ENCODE measurements at regions not wholly inside any gene's neighbourhood (a gene's known extent, or its start where the extent isn't known, plus 50 kb on each side); places are given as distances from the start of the nearest gene placed in this dataset.
"Not testable (repeated sequence)": the region's sequence is repeated elsewhere in the genome, so short reads cannot be mapped to it uniquely, and the experiment has no call there.

- no peak for FAIRE-seq
These were observed 504.7 kb downstream of the CCDC171 start for GRCh38 chr9:16057541-16057940.

GRCh38 chr9:16058131-16058549 lies 505.3 kb downstream of the CCDC171 start:
- no peak for FAIRE-seq

- no peak for FAIRE-seq
These were observed 507.7 kb downstream of the CCDC171 start for GRCh38 chr9:16060436-16061129.

DNA sequence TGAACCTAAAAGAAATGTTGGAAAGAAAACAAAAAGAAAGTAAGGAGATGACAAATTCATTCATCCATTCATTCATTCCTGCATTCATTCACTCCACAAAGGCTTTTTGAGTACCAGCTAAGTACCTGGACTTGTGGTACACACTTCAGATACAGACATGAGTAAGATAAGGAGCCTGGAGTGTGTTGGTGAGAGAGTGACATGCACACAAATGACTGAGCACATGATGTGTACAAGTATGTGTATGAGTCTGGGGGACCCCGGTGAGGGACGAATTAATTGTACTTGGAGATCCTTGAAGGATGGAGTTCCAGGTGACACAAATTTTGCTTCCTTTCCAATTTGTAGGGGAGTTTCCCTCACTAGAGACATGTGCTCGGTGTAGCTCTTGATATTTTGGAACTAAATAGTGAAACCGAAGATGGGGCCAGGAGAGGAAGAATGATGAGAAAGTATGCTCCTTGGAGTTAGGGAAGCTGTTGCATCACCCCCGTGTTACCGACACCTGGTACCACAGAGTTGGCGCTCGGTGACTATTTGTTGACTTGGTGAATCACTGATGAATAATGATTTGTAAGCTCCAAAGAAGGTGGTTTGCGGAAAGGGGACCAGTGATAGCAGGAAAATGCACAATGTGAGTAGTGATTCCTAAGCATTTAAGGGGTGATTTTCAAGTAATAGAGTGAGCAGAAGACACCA lies 509.8 kb downstream of the CCDC171 start:
- FAIRE-seq: no peak

GRCh38 chr9:16063241-16063591 lies 510.4 kb downstream of the CCDC171 start:
- FAIRE-seq: no peak

DNA sequence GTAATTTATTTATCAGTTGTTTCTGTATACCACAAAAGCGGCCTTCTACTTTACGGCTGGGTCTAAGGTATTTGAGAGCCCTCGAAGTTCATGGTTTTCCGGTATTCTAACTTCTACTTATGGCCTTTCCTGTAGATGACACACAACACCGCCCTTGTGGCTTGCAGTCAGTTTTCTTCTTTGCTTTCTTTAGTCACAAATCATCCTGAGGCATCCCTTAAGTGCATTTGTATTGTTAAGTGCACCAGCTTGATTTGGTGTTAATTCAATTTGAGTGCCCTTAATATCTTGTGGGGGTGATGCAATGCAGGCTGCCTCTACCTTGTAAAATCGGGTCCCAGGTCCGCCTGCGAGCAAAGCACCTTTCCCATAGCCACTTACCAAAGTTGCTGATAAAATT lies 511.9 kb downstream of the CCDC171 start:
- FAIRE-seq: no peak

- not testable (repeated sequence) for FAIRE-seq
These were observed 513.4 kb downstream of the CCDC171 start for GRCh38 chr9:16066201-16066600.

GRCh38 chr9:16068476-16068875 lies 515.6 kb downstream of the CCDC171 start:
- FAIRE-seq: no peak

- no peak for FAIRE-seq
These were observed 516.4 kb downstream of the CCDC171 start for GRCh38 chr9:16069249-16069648.

DNA sequence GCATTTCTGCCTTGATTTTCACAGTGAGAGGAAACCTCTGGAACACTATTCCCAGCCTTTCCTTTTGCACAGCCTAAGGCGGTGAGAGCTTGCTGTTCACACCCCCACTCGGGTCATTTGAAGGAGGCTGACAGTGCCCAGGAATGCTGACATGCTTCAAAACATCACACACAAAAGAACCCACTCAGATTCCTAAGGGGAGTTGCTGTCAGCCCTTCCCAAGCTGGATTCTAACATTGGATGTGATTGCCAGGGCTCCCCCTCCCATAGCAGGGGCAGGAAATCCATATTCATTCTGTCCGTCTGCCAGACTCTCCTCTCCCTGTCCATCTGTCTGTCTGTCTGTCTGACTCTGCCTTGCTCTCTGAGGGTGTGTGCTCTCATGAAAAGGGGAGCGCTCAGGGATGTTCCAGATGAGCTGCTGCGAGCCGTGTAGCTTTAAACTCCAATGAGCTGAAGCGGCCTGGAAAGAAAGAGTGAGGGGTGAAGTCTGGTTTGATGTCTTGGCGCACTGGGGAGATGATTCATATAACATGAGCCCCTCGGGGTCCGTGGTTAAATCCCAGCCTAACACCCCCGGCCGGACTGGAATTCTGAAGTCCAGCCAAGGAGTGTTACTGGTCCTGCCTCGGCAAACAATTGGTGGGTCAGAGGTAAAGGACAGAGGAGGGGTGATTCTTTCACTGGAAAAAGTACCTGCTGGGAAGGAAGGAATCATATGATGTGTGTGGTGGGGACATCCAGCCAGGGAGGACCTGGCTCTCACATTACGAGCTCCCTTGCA lies 517.0 kb downstream of the CCDC171 start:
- FAIRE-seq: no peak

DNA sequence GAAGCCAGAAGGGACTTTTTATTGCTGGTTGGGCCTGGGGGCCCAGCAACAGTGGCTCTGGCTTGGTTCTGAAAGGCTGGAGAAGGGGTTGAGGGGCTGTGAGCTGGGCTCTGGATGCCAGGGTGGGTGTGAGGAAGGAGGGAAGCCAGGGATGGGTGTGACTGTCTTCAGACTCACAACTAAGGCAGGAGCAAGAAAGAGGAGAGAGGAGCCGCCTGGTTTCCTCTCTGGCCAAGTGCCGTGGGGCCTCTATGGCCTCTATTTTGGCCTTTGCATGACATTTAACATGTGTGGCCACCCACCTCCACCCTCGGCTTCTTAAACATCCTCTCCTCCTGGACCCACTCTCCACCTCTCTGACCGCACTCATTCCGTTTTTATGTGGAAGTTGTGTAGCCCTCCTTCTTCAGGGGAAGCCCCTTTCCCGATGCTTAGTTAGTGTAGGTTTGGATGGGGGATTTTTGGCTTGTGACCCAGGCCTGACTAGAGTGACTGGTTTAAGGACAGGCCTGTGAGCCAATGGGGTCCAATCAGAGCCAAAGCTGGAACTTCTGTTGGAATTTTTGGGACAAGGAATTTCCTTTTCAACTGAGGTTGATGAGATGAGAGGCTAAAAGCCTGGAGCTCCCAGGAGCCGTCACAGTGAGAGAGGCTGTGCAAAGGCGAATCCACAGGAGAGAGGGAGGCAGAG lies 517.8 kb downstream of the CCDC171 start:
- FAIRE-seq: no peak

GRCh38 chr9:16071400-16071799 lies 518.6 kb downstream of the CCDC171 start:
- FAIRE-seq: no peak

DNA sequence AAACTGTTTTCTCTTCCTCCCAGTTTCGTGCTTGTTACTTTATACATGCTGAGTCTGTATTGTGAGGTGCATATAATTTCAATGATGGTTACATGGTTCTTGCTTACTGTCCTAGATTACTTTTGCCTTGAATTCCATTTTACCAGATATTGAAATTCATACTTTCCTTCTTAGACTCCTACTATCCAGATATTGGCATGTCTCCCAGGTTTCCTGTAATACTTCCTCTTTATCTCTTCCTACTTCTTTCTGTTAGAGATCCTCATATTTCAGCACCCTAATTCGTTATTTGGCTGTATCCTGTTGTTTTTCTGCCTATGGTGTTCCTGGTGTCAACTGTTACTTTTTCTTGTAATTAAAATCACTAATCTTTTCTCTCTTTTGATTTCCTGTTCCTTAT lies 522.1 kb downstream of the CCDC171 start:
- FAIRE-seq: no peak

GRCh38 chr9:16075696-16076095 lies 522.9 kb downstream of the CCDC171 start:
- no peak for FAIRE-seq

DNA sequence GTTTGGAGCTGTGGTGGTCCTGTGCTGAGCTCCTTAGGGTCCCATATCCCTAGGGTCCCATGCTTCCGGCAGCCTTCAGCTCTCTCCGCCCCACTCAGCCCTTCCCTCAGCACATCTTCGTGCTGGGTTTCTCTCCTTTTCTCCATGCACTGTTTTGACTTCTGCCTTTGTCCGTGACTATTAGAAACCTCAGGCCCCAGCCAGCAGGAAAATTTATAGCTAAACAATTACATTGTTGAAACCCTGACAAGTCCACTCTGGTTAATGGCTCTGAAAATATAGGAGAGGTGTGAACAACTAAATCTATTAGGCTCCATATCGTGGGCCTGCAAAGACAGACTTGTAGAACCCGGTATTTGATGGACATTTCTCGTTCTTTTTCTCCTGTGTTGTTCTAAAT lies 523.7 kb downstream of the CCDC171 start:
- FAIRE-seq: no peak

DNA sequence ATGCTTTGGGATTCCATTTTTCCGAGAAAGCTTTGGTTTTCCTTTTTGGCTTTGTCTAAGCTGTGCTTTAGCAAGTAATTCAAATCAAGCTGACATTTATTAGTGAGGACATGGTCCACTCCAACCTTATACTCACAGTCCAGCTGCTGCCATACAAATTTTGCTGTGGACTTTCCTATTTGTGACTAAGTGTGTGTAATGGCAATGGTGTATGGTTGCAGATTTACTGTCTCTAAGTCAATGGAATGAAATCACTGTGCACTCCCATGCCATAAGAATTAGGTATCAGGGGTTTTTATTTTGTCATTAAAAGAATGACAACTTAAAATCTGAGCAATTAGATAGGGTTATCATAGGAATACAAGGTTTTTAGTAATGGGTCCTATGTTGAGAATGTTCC lies 530.0 kb downstream of the CCDC171 start:
- no peak for FAIRE-seq

GRCh38 chr9:16085167-16085726 lies 532.4 kb downstream of the CCDC171 start:
- no peak for FAIRE-seq

GRCh38 chr9:16090907-16091629 lies 538.2 kb downstream of the CCDC171 start:
- FAIRE-seq: no peak

GRCh38 chr9:16092142-16093091 lies 539.6 kb downstream of the CCDC171 start:
- FAIRE-seq: no peak

DNA sequence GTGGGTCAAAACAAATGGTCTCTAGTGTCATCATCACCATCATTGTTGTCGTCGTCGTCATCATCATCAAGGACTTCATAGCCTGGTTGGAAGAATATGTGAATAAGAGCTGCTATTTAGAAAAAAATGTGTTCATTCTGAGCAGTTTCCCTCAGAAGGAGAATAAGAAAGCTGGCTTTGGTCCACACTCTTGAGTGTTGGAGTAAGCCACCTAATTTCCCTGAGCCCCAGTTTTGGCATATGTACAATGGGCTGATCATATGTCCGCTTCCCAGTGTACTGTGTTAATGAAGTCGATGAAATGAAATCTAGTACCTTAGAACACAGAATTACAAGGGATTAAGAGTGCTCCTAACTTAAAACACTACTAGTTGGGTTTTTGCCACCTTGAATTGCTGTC lies 545.5 kb downstream of the CCDC171 start:
- FAIRE-seq: no peak
